GM21619 (cell line): ENCODE measurements at regions not wholly inside any gene's neighbourhood (a gene's known extent, or its start where the extent isn't known, plus 50 kb on each side); places are given as distances from the start of the nearest gene placed in this dataset.
A peak's percentile ranks its signal among the peaks of the same experiment; 100 is the strongest.
"Not testable (repeated sequence)": the region's sequence is repeated elsewhere in the genome, so short reads cannot be mapped to it uniquely, and the experiment has no call there.

Source experiments
- ATAC-seq: cut with Tn5 transposase; IDR thresholded peaks from one replicate; pipeline ENCODE4 v1.9.1; 2021; ENCODE audit not compliant: unreplicated experiment

DNA sequence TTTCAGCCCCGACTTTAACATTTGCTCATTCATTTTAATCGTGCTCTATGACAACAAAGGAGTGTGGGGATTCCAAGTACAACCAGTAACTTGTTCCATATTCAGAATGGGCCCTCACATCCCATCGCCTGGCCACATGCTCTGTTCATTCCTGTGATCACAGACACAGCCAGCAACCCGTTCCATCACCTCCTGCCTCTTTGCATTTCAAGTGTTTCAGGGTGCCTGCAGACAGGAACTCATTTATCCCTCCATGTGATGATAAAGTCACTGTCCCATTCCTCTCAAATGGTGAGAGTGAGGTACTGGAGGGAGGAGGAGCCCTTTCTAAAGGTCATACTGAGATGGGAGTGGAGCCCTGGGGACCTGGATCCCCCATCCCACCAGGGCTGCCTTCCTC lies 571.1 kb downstream of the MAT2B start:
- ATAC-seq: no peak

- ATAC-seq: no peak
Measured at GRCh38 chr5:164090358-164090757, 584.9 kb downstream of the MAT2B start.

- ATAC-seq: no peak
Measured at GRCh38 chr5:164091836-164092235, 586.4 kb downstream of the MAT2B start.

GRCh38 chr5:164094291-164094690 lies 588.9 kb downstream of the MAT2B start:
- ATAC-seq: no peak

DNA sequence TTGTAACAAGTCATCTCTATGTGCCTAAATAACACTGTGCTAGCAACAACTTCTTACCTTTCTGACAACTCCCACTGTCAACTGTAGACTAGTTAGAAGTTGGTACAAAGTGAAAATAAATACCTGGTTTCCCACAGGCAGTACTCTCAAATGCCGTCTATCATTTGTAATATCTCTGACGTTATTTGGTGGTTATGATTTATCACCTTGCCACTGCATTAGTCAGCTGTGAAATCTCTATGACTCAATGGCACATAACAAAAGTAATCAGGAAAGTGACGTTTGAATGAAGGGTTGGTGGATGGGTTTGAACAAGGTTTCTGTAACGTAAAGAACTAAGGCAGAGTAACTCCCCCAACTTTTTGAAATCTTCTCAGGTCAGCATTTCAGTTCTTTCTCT lies 592.3 kb downstream of the MAT2B start:
- ATAC-seq: no peak

GRCh38 chr5:164098531-164098930 lies 593.1 kb downstream of the MAT2B start:
- ATAC-seq: no peak

DNA sequence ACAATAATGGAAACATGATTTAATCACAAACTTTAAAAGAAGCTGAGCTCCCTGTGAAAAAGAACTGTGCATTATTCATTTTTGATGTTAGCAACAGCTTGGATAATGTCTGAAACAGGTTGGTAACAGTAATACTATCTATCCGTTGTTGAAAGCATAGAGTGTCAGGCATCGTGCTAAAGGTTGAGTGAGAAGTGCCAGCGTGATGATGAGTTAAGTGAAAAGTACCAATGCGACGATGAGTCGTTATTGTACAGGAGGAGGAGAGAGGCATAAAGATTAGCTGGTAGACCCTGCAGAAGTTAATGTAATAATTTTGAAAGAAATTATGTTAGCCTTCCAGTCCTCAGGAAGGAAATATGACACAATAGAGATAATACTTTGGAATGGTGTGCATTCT lies 593.6 kb downstream of the MAT2B start:
- ATAC-seq: no peak

GRCh38 chr5:164115420-164115819 lies 610.0 kb downstream of the MAT2B start:
- ATAC-seq: no peak

DNA sequence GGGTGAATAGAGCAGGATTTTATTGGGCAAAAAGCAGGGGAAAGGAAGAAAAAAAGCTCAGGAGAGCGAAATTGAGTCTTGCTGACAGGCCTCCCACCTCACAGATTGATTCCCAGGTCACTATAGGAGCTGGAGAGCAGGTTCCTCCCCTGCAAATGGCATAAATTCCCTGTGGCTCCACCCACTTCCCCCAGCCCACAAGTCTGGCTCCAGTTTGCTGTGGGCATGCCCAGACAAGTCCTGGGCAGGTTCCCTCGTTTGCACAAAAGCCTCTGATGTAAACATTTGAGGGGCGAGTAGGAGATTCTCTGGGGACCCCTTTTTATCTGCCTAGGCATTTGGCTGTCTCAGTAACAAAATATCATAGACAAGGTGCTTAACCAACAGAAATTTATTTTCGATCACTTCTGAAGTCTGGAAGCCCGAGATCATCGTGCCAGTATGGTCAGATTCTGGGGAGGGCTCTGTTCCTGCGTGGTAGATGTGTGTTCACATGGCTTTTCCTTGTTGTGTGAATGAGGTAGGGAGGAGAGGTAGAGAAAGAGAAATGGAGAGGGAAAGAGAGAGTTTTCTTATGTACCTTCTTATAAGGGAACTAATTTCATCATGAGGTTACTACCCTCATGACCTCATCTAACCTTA lies 614.5 kb downstream of the MAT2B start:
- peak; percentile 66 for ATAC-seq

DNA sequence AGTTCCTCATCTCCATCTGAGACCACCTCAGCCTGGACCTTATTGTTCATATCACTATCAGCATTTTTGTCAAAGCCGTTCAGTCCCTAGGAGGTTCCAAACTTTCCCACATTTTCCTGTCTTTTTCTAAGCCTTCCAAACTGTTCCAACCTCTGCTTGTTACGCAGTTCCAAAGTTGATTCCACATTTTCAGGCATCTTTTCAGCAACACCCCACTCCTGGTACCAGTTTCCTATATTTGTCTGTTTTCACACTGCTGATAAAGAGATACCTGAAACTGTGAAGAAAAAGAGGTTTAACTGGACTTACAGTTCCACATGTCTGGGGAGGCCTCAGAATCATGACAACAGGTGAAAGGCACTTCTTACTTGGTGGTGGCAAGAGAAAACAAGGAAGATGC lies 622.1 kb downstream of the MAT2B start:
- no peak for ATAC-seq

- no peak for ATAC-seq
Measured at GRCh38 chr5:164132358-164132757, 626.9 kb downstream of the MAT2B start.

GRCh38 chr5:164137095-164137494 lies 631.7 kb downstream of the MAT2B start:
- ATAC-seq: no peak

DNA sequence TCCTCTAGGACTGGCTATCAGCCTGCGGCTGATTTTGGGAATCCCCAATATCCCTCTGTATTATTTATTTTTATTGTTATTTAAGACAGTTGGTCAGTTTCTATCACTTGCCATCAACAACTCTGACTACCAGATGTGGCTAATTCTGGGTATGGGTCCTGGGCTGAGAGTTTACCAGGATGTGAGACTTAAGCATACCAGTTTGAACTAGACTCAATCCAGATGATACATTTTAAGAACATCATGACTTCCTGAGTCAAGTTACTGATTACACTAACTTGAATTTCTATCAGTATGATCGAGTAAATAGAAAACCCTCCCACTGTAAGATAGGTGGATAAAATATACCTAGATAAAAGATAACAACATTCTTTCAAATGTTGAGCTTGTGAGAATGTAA lies 634.0 kb downstream of the MAT2B start:
- peak; percentile 69 for ATAC-seq

GRCh38 chr5:164145458-164145857 lies 640.0 kb downstream of the MAT2B start:
- ATAC-seq: no peak

GRCh38 chr5:164146223-164146622 lies 640.8 kb downstream of the MAT2B start:
- ATAC-seq: no peak

DNA sequence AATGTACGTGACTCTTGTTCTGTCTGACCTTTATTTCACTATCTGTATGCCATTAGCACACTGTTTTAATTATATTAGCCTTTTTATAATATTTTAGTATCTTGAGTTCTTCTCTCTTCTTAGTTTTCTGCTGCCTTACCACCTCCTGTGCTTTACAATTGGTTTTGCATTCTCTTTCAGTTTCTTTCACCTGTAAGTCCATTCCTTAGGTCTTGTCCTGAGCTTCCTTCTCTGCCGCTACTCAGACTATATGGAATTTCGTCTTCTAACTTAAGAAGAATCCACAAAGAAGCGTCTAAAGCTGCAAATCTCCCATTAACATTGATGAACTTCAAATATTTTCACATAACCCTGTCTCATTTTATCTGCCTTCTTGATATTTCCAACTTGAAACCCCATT lies 642.9 kb downstream of the MAT2B start:
- no peak for ATAC-seq

GRCh38 chr5:164152539-164152938 lies 647.1 kb downstream of the MAT2B start:
- not testable (repeated sequence) for ATAC-seq

- ATAC-seq: no peak
Measured at GRCh38 chr5:164153469-164154172, 648.2 kb downstream of the MAT2B start.

GRCh38 chr5:164170814-164171213 lies 665.4 kb downstream of the MAT2B start:
- no peak for ATAC-seq

- ATAC-seq: no peak
Measured at GRCh38 chr5:164175083-164175482, 669.7 kb downstream of the MAT2B start.

DNA sequence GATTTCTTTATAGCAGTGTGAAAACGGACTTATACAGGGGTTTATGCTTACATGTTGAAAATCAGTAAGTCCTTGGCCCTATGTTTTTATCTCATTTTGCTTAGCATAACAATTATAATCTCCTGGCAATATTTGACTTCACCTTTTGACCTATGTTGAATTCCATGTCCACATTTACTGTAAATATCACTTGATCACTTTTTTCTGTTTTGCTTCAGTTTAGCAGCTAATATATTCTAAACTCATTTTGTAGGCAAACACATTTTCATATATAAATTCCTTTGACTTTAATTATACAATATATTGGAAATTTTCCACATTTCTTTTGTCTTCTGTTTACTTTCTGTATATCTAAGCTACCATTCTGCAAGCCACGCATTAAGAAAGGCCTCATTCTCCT lies 674.0 kb downstream of the MAT2B start:
- no peak for ATAC-seq

DNA sequence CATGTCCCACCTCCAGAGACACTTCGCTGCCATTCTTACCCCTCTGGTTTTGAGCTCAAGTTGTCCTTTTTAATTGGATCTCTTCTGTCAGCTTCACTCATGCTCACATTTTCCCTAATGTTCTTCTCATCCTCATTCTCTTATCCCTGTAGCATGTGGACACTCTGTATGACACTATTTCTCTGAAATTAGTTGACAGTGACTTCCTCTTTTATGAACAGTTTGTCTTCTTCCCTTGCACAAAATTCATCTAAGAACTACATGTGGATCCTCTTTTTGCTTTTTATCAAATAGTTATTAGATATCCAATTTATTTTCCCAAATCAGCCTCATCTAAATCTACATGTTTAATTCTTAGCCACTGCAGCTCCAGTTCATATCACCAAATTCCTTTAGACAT lies 676.2 kb downstream of the MAT2B start:
- ATAC-seq: no peak

DNA sequence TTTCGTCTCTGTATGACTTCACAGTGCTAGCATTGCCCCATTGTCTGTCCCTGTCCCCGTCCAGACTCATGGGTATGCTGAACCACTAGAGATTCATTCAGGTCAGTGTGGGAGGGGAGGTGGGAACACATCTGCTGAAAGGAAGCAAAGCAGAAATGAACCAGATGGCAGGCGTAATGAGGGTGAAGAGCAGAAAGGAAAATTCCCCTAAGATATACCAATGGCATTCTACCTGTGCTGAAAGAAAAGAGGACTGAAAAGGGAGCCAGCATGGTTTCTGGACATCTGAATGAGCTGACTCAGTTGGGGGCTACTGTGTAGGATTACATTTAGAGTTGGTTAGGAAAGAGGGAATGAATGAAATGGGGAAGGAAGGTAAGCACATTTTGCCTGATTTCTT lies 678.7 kb downstream of the MAT2B start:
- ATAC-seq: no peak
